ENCODE measurements at regions not wholly inside any gene's neighbourhood (a gene's known extent, or its start where the extent isn't known, plus 50 kb on each side); places are given as distances from the start of the nearest gene placed in this dataset.

DNA sequence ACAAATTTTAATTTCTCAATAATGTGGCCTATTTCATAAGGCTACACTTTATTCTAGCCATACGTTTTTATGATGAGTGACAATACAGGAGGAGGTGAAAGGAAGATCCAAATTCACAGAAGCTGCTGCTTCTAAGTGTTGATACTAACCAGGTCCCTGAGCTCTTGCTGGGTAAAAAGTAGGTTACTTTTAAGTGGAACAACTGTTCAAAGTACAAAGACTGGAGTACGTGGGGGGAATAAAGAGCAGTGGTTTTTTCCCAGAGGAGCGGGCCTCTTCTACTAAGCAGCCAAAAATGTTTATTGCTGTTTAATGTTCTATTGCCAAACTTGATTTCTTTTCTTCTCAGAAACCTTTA is 301.8 kb downstream of the AEBP2 start:
- TF ChIP-seq, protein P1, sequence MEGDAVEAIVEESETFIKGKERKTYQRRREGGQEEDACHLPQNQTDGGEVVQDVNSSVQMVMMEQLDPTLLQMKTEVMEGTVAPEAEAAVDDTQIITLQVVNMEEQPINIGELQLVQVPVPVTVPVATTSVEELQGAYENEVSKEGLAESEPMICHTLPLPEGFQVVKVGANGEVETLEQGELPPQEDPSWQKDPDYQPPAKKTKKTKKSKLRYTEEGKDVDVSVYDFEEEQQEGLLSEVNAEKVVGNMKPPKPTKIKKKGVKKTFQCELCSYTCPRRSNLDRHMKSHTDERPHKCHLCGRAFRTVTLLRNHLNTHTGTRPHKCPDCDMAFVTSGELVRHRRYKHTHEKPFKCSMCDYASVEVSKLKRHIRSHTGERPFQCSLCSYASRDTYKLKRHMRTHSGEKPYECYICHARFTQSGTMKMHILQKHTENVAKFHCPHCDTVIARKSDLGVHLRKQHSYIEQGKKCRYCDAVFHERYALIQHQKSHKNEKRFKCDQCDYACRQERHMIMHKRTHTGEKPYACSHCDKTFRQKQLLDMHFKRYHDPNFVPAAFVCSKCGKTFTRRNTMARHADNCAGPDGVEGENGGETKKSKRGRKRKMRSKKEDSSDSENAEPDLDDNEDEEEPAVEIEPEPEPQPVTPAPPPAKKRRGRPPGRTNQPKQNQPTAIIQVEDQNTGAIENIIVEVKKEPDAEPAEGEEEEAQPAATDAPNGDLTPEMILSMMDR (conservative IDR thresholded peaks at IDR 0.05; ENCODE audit: low read length) = no peak
- TF ChIP-seq EZH2phosphoT487 (IDR thresholded peaks at IDR 0.05; ENCODE audit: borderline replicate concordance, low read depth, low read length) = no peak
